GM21529 (cell line): ENCODE measurements at regions not wholly inside any gene's neighbourhood (a gene's known extent, or its start where the extent isn't known, plus 50 kb on each side); places are given as distances from the start of the nearest gene placed in this dataset.

ENCODE experiments used
- ATAC-seq: cut with Tn5 transposase; IDR thresholded peaks from one replicate; pipeline ENCODE4 v1.9.1; 2021; ENCODE audit not compliant: unreplicated experiment

GRCh38 chrX:82070948-82071347 is 869.0 kb downstream of the SH3BGRL start:
- ATAC-seq: no peak

GRCh38 chrX:82081027-82081426 is 879.1 kb downstream of the SH3BGRL start:
- ATAC-seq: no peak

- no peak for ATAC-seq
Observed at GRCh38 chrX:82087699-82088098, 885.8 kb downstream of the SH3BGRL start.

GRCh38 chrX:82092307-82092706 is 890.4 kb downstream of the SH3BGRL start:
- ATAC-seq: no peak

GRCh38 chrX:82125103-82125502 is 923.2 kb downstream of the SH3BGRL start:
- no peak for ATAC-seq

GRCh38 chrX:82127228-82128123 is 925.6 kb downstream of the SH3BGRL start:
- ATAC-seq: peak; percentile 91

GRCh38 chrX:82134378-82134777 is 932.5 kb downstream of the SH3BGRL start:
- ATAC-seq: no peak

- ATAC-seq: no peak
Observed at GRCh38 chrX:82141942-82142341, 940.0 kb downstream of the SH3BGRL start.

GRCh38 chrX:82161195-82161594 is 959.3 kb downstream of the SH3BGRL start:
- no peak for ATAC-seq

GRCh38 chrX:82163701-82164100 is 961.8 kb downstream of the SH3BGRL start:
- no peak for ATAC-seq

GRCh38 chrX:82196866-82197265 is 995.0 kb downstream of the SH3BGRL start:
- no peak for ATAC-seq

- ATAC-seq: no peak
Observed at GRCh38 chrX:82208975-82209374, 1007.1 kb downstream of the SH3BGRL start.

- peak; percentile 94 for ATAC-seq
Observed at GRCh38 chrX:82218361-82218760, 1016.5 kb downstream of the SH3BGRL start.

- ATAC-seq: no peak
Observed at GRCh38 chrX:82219129-82219528, 1017.2 kb downstream of the SH3BGRL start.

- no peak for ATAC-seq
Observed at GRCh38 chrX:82224961-82225360, 1023.1 kb downstream of the SH3BGRL start.

- no peak for ATAC-seq
Observed at GRCh38 chrX:82230013-82230412, 1028.1 kb downstream of the SH3BGRL start.

- no peak for ATAC-seq
Observed at GRCh38 chrX:82232679-82233078, 1030.8 kb downstream of the SH3BGRL start.

- no peak for ATAC-seq
Observed at GRCh38 chrX:82237328-82237727, 1035.4 kb downstream of the SH3BGRL start.
